ENCODE measurements at regions not wholly inside any gene's neighbourhood (a gene's known extent, or its start where the extent isn't known, plus 50 kb on each side); places are given as distances from the start of the nearest gene placed in this dataset.

DNA sequence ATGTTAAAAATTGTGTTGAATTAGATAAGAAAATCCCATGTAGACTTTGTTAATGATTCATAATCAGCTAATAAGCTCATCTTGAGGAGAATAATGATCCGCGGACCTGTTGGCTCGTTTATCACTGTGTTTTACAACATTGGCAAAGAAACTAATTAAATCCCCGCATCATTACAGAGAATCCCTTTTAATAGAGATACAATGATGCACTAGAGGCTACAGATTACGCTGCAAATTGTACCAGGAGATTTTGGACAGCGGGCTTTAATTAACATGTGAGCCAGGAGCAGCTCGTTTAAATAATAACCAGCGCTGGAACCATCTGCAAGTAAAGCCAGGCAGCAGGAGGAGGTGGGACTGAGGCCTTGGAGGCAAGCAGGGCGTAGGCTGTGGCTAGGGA lies 280.3 kb upstream of the POU3F1 start:
- no peak for DNase-seq

DNA sequence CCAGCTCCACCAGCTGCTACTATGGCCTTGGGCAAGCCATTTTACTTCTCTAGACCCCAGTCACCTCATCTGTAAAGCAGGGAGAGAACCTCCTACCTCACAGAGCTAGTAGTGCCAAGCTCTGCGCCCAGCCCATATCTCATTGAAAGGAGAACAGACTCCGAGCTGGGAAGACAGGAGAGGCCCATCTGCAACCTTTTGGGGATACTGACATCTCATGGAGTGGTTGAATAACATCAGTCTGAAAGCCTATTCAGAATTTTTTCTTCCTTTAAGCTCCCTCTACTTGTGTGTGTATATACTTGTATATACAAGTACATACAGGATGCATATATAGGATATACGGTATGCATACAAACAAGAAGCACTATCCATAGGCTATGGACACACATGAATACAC lies 279.5 kb upstream of the POU3F1 start:
- no peak for DNase-seq

DNA sequence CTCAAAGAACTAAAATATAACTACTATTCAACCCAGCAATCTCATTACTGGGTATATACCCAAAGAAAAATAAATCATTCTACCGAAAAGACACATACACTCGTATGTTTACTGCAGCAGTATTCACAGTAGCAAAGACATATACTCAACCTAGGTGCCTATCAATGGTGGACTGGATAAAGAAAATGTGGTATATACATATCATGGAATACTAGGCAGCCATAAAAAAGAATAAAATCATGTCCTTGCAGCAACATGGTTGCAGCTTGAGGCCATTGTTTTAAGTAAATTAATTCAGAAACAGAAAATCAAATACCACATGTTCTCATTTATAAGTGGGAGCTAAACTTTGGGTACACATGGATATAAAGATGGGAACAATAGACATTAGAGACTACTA lies 266.2 kb upstream of the POU3F1 start:
- no peak for DNase-seq

DNA sequence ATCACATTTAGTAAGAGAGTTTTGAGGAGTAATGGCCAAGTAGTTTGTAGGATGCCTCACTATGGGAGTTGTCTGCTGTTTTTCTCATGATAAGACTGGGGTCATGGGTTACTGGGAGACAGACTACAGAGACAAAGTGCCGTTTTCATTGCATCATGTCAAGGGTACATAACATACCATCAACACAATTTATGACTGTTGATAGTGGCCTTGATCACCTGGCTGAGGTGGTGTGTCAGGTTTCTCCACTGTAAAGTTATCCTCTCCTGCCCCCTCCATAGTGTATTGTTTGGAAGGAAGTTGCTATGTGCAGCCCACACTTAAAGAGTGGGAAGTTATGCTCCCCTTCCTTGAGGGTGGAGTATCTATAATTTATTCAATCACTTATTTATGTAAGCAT lies 263.5 kb upstream of the POU3F1 start:
- no peak for DNase-seq

DNA sequence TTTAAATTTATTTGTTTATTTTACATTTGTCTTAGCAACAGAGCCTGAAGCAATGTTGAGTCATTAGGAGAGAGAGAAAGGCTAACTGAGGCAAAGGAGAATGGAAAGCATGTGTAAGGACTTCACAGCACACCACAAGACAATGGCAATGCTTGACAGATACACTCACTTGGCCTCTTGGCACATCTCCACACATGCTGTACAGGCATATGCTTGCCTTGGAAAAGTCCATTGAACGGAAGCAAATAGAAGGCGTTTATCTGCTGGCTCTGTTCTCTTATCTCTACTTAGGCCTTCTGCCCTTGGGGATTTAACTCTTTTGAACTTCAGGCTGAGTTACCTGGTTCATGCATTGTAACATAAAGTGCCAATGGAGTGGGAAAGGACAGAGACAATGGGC lies 262.2 kb upstream of the POU3F1 start:
- DNase-seq = no peak

DNA sequence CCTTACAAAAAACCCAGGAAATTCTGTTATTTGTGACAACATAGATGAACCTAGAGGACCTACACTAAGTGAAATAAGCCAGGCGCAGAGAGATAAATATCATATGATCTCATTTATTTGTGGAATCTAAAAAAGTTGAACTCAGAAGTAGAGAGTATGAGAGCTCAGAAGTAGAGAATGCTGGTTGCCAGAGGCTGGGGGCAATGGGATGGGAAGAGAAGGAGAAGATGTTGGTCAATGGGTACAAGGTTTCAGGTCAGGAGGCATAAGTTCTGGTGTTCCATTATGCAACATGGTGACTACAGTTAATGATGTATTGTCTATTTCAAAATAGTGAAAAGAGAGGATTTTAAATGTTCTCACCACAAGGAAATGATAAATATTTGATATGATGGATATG lies 259.1 kb upstream of the POU3F1 start:
- DNase-seq = no peak

DNA sequence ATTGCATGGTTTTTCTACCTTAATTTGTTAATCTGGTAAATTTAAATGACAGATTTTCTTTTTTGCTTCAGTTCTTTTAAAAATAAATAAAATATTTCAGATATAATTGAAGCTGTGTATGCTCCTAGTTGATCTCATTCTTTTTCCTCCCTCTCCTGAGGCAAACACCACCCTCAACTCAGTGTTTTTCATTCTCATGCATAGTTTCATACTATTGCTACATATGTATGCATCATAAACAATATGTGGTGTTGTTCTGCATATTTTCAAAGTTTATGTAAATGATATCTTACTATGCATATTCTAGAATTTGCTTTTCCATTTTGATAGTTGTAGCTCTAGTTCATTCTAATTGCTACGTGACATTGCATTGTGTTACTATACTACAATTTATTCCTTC lies 257.2 kb upstream of the POU3F1 start:
- no peak for DNase-seq

DNA sequence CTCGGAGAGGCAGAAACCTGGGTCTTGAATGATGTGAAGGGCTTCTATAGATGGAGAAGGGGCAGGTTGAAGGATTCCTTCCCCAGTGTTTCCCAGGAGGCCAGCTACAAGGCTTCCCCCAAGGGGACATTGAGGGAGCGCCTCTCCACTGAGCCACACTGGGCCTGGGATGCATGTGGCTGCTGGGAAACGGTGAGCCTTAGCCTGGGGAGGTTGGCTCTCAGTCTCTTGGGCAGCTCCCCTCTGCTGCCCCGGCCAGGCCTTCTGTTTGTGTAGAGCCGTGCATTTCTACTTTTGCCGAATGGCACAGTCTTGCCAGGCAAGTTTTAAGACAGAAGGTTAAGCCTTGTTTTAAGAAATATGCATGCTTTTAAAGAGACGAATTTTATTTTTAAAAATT lies 254.4 kb upstream of the POU3F1 start:
- DNase-seq = no peak

DNA sequence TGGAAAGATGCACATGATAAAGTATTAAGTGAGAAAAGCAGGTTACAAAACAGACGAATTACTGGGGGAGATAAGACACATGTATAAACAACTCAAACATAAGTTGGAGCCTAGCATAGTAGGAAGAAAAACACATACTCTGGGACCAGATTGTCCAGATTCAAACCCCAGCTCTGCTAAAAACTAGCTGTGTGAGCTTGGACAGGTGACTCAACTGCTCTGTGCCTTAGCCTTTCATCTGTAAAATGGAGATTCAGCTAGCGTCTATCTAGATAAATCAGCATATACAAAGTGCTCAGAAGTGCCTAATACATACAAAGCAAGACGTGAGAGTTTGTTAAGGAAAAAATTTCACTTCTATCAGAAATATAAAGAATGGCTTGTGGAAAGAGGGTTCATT lies 254.0 kb upstream of the POU3F1 start:
- DNase-seq = no peak

DNA sequence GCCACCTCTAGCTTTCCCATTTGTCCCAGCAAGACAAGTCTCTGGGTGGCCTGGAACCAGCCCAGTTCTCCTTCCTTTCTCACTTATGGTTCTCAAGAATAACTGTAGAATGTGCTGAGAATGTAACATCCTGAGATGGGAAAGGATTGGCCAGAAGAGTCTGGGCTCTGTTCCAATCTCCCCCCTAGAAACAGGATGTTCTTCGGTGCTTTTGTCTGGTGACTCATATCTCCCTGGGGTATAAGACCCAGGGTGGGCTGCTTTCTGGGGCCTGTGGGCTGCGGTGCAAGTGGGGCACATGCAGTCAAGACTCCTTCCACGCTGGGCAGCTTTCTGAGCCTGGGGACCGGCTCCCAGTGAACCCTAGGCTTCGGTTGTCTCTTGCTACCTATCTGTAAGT lies 251.2 kb upstream of the POU3F1 start:
- DNase-seq = no peak

DNA sequence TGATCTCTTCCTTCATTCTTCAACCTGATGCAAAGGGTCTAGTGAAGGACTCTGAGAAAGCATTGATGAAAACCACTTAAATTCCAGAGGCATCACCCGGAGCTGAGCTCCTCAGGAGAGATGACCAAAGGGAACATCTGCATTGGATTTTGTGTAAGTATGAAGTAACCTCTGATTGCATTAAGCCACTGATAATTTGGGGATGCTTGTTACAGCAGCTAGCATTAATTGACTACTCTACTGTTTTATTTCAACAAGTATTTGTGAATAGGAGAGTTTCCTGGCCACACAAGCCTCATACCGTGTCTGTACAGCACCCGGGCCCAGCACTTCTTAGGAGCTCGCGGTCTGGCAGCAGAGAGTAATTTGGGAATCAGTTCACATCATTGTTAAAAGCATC lies 250.7 kb upstream of the POU3F1 start:
- DNase-seq = no peak

DNA sequence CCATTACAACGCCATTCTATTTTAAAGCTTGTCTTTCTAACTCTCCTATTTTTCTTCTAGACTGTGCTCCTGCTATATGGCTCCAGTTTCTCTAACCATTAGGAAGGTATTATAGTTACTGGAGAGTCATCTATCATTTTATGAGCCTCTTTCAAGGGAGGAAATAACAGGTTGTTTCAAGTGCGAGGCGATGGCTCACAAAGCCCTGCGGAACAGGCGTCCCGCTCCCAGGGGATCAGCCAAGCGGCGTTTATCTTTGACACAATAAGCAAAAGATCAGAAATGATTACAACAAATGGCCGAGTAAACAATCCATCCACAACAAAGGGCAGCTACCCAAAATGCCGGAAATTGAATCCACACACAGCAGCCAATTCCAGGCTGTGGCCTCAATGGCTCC lies 249.5 kb upstream of the POU3F1 start:
- DNase-seq = no peak

DNA sequence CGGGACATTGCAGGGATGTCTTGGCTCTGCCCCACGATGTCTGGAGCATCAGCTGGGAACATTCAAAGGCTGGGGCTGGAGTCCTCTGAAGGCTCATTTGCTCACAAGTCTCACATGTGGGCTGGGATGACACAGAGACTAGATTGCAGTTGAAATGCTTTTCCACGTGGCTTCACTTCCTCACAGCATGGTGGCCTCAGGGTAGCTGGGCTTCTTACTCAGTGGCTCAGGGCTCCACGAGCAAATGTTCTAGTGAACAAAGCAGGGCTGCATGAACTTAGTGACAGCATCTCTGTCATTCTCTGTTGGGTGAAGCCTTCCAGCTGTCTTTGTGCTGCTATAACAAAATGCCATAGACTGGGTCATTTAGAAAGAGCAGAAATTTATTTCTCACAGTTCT lies 247.0 kb upstream of the POU3F1 start:
- DNase-seq = no peak

DNA sequence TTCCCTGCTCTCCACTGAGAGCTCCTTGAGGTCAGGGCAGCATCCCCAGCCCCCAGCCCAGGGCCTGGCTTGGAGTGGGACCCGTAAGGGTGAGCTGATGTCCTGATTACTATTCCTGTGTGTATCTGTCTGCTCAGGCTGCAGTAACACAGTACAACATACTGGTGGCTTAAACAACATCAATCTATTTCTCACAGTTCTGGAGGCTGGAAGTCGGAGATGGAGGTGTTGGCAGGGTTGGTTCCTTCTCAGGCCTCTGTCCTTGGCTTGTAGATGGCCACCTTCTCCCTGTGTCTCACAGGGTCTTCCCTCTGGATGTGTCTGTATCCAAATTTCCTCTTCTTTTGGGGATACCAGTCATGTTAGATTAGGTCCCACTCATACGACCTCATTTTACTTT lies 246.4 kb upstream of the POU3F1 start:
- no peak for DNase-seq

DNA sequence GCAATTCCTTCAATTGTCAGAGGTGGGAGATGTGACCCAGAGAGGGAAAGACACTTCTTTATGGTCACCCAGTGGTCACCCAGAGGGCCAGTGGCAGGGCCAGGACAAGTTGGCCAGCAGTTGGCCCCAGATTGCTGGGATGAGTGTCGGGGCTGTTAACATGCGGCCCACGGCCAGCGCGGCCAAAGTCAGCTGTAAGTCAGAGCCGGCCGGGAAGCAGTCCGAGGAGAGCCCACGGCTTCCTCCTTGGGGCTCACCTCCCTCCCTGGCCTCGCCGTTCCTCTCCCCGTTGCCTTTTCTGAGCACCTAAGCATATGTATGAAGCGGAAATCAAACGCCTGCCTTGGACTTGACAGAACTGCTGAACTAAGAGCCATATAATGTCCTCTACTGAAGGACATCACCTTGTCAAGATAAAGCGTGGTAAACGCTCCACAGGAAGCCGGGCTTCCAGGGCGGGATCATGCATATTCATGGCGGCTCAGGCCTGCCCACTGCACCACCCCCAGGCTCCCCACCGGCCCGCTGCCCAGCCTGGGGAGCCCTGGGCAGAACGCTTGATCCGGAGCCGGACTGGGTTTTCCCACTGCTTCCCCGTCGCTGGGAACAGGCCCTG lies 245.4 kb upstream of the POU3F1 start:
- no peak for DNase-seq

DNA sequence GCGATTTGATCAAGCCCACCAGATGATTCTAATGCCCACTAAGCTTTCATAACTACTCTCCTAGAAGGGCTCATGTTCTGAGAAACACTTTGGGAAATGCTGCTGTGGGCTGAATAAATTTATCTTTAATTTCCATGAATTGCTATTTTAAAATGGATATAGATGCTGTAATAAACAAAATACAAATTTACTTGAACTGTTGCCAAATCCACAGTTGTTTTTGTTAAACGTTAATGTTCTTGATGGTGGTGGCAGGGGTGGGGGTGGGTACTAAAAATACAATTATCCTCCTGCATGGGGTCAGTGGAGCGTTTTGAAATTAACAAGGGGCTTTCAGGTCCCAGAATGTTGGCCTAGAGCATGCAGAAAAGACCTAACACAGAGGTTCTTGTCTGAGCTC lies 244.7 kb upstream of the POU3F1 start:
- DNase-seq = no peak

DNA sequence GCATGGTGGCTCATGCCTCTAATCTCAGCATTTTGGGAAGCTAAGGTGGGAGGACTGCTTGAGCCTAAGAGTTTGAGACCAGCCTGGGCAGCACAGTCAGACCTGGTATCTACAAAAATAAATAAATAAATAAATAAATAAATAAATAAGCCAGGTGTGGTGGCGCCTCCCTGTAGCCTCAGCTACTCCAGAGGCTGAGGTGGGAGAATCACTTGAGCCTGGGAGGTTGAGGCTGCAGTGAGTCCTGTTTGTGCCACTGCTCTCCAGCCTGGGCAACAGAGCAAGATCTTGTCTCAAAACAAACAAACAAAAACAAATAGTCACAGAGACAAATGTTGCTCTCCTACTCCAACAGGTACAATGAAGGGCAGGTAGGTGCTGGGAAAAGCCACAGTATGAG lies 242.4 kb upstream of the POU3F1 start:
- DNase-seq = no peak

DNA sequence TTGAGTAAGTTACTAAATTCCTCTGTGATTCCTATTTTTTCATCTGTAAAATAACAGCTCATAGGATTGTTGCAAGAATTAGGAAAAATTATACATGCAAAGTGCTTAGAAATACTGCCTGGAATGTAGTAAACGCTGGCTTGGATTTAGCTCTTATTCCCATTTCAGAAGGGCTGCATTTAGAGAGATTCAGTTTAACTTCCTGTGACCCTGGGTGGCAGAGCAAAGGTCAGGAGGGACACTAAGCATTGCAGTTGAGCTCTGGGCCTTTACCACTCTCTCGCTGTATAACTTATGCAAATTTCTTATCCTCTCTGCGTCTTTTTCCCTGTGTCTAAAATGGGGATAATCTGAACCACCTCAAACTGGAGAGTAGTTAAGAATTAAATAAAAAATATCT lies 241.0 kb upstream of the POU3F1 start:
- DNase-seq = no peak

DNA sequence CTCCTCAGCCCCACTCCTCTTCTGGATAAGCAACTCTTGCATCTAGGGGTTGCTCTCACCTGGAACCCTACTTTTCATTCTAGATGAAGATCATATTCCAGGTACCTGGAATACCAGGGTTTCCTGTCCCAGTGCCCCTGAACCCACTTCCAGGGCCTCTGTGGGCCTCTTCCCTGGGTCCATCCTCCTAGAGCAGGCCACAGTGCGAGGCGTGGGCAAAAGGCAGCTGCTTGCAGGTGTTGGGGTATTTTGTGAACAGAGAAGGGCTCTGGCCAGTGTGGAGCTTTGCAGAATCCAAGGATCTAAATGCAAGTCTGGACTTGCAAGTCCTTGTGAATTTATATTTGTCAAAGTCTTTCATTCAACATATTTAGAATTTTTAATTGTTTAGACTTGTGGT lies 240.4 kb upstream of the POU3F1 start:
- DNase-seq = no peak

DNA sequence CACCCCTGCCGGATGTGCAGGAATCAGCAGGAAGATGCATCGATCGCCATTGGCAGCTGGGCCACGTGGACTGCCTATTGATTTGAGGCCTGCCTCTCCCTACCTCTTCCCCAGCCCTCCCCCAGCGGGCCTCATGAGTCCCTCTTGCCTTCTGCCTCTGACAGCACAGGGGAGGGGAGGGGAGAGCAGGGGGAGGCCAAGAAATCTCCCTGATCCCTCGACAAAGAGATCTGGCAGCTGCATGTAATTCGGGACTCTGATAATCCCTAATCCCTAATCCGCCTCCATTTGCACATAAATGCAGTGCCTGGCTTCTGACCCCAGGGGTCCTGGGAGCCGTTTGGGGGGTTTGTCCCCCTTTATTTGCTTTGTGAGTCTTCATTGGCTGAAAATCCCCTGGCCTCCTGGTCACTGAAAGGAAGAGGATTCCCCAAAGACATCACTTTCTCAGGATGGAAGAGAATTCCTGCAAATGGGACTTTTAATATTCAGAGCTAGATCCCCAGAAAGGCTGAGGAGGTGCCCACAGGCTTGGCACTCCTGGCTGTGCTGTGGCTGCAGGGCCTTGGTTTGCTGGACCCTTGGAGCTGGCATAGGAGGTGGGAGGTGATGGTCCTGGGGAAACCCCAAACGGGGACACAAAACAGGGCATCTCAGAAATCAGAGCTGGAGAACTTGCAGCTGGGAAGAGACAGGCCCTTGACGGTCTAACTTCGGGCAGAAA lies 239.4 kb upstream of the POU3F1 start:
- DNase-seq = no peak

DNA sequence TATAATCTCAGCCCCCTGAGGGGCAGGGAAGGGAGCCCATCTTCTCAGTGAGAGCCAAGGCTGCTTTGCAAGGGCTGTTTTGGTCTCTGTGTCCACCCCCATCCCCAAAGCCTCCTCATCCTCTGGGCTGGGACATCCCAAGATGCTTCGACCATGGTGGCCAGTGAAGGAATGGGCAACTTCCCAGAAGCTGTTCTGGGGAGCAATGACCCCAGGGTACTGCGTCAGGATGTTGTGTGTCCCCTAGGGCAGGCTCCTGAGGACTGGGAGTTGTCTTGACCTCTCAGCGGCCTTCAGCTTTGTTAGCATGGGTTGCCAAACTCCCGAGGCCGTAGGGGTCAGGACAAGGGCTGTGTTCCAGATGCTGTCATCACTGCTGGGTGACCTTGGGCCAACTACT lies 238.4 kb upstream of the POU3F1 start:
- DNase-seq = no peak

DNA sequence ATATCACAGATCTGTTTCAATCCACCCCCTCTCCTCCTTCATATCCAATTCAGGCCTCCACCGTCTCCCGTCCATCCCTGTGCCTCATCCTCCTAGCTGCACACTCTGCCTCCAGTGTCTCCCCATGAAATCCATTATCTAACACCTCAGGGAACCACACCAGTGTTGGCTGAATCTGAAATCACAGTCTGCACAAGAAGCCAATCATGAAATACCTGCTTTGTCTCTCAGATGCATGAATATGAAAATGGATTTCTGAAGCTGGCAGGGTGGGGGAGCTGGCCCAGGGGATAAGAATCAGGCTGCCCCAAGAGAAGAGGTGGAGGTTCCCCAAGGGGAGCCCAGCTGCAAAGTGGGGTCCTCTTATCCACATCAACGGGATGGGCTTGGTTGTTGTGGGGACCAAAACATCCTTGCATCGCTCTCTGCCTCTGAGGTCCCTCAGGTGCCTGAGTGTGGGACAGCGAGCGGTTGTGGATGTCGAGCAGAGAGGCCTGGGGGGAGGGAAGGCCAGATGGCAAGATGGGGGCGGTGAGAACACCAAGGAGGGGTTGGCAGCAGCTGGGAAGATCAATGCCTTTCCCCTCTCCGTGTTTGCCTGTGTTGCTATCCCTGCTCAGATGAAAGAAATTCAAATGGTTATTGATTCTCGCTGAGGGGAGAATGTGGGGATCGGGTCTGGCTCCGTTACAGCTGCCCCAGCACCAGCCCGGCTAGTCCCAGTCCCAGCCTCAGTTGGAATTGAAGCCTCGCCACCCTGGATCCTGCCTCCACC lies 237.3 kb upstream of the POU3F1 start:
- DNase-seq = no peak

DNA sequence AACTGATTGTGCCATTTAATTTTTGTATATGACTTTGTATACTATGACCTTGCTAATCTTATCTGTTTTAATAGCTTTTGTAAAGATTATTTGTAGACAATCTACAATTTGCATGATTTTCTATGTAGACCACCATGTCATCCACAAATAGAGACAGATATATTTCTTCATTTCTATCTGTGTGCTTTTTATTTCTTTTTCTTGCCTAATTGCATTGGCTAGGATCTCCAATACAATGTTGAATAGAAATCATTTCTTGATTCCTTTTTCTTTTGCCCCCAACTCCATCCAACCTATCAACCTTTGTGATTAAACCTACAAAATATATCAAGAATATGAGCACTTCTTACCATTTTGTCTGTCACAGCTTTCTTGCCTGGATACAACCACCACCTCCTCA lies 232.6 kb upstream of the POU3F1 start:
- no peak for DNase-seq

DNA sequence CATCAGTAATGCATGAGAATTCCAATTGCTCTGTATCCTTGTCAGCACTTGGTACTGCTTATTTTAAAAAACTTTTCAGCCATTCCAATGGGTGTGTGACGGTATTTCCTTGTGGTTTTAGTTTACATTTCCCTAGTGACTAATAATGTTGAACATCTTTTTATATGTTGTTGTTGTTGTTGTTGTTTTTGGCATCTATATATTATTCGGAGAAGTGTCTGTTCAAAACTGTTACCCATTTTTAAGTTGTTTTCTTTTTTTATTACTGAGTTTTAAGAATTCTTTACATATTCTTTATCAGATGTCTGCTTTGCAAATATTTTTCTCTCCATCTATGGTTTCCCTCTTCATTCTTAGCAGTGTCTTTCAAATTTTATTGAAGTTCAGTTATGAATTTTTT lies 231.1 kb upstream of the POU3F1 start:
- no peak for DNase-seq

DNA sequence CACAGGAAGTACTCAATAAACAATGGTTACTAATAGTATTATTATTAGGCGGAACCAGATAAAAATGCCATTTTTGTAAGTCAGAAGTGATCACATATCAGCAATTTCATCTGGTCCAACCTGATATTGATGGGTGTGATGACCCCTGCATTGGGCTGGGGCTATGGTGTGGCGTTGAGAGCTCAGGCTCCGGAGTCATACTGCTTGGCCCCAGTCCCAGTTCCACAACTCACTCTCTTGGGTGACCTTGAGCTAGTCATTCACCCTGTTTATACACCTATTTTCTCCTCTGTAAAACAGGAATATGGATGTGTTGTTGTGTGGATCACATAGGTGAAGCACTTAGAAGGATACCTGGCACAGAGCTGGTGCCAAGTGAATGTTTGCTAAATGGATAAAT lies 229.4 kb upstream of the POU3F1 start:
- no peak for DNase-seq

Data from CD4-positive, alpha-beta T cell treated with Interleukin-15 for 1 hour (primary cell).